GM19395 (cell line): ENCODE measurements at regions not wholly inside any gene's neighbourhood (a gene's known extent, or its start where the extent isn't known, plus 50 kb on each side); places are given as distances from the start of the nearest gene placed in this dataset.

ENCODE experiments used
- ATAC-seq: cut with Tn5 transposase; IDR thresholded peaks from one replicate; pipeline ENCODE4 v1.9.1; 2021; ENCODE audit warnings: mild to moderate bottlenecking, moderate library complexity; ENCODE audit not compliant: unreplicated experiment

- ATAC-seq = no peak
Measured at GRCh38 chr4:23269566-23269965, 576.8 kb downstream of the GBA3 start.

- ATAC-seq = no peak
Measured at GRCh38 chr4:23268072-23268771, 575.5 kb downstream of the GBA3 start.

- ATAC-seq = no peak
Measured at GRCh38 chr4:23266401-23266800, 573.7 kb downstream of the GBA3 start.

GRCh38 chr4:23260511-23260910, 567.8 kb downstream of the GBA3 start:
- no peak for ATAC-seq

- ATAC-seq = no peak
Measured at GRCh38 chr4:23245203-23245832, 552.6 kb downstream of the GBA3 start.

GRCh38 chr4:23242962-23243361, 550.2 kb downstream of the GBA3 start:
- no peak for ATAC-seq

GRCh38 chr4:23241408-23241807, 548.7 kb downstream of the GBA3 start:
- no peak for ATAC-seq

GRCh38 chr4:23238848-23239247, 546.1 kb downstream of the GBA3 start:
- no peak for ATAC-seq

- ATAC-seq = no peak
Measured at GRCh38 chr4:23237771-23238170, 545.0 kb downstream of the GBA3 start.

- no peak for ATAC-seq
Measured at GRCh38 chr4:23235628-23236390, 543.1 kb downstream of the GBA3 start.

GRCh38 chr4:23234716-23235115, 542.0 kb downstream of the GBA3 start:
- ATAC-seq = no peak

GRCh38 chr4:23234018-23234417, 541.3 kb downstream of the GBA3 start:
- no peak for ATAC-seq

GRCh38 chr4:23233596-23233995, 540.9 kb downstream of the GBA3 start:
- no peak for ATAC-seq

- no peak for ATAC-seq
Measured at GRCh38 chr4:23232987-23233386, 540.2 kb downstream of the GBA3 start.

- no peak for ATAC-seq
Measured at GRCh38 chr4:23225564-23225963, 532.8 kb downstream of the GBA3 start.

GRCh38 chr4:23224684-23225420, 532.1 kb downstream of the GBA3 start:
- ATAC-seq = no peak

GRCh38 chr4:23220911-23221310, 528.2 kb downstream of the GBA3 start:
- no peak for ATAC-seq

GRCh38 chr4:23219779-23220408, 527.2 kb downstream of the GBA3 start:
- ATAC-seq = no peak

GRCh38 chr4:23213198-23213597, 520.5 kb downstream of the GBA3 start:
- no peak for ATAC-seq

GRCh38 chr4:23212558-23212957, 519.8 kb downstream of the GBA3 start:
- no peak for ATAC-seq

GRCh38 chr4:23207059-23207458, 514.3 kb downstream of the GBA3 start:
- no peak for ATAC-seq
